Omental fat pad (tissue), 3 donors: ENCODE measurements at regions not wholly inside any gene's neighbourhood (a gene's known extent, or its start where the extent isn't known, plus 50 kb on each side); places are given as distances from the start of the nearest gene placed in this dataset.

Source experiments
- ATAC-seq: fragments of 150-250 bp; one replicate; pipeline ENCODE4 v1.9.1; 2016; ENCODE audit warnings: mild to moderate bottlenecking, moderate library complexity; ENCODE audit not compliant: low FRiP score
- DNase-seq: peaks from one replicate; pipeline ENCODE4 v3.0.0-alpha.2; 2019; ENCODE audit warnings: low spot score
- CTCF ChIP-seq, 3 donors: fragments of 450-650 bp; IDR thresholded peaks; one replicate each; pipeline ENCODE4 v1.5.1; 2016 to 2017; ENCODE audit warnings: antibody characterized with exemption in 3 of 3, mild to moderate bottlenecking in 3 of 3, moderate library complexity in 2 of 3

GRCh38 chr6:104251651-104252050, 608.1 kb downstream of the HACE1 start:
- no peak for TF ChIP-seq CTCF (IDR thresholded peaks at IDR 0.05)
- DNase-seq (no peak), ATAC-seq (no peak)

- DNase-seq (no peak), ATAC-seq (no peak)
- TF ChIP-seq CTCF (IDR thresholded peaks at IDR 0.05), result no peak
Observed at GRCh38 chr6:104240865-104241264, 618.9 kb downstream of the HACE1 start.

- no peak for TF ChIP-seq CTCF (IDR thresholded peaks at IDR 0.05)
- DNase-seq, result no peak
- no peak for ATAC-seq
Observed at GRCh38 chr6:104239971-104240370, 619.7 kb downstream of the HACE1 start.

- DNase-seq, result no peak
- no peak for ATAC-seq
- TF ChIP-seq CTCF (IDR thresholded peaks at IDR 0.05), result no peak
Observed at GRCh38 chr6:104229057-104229456, 630.7 kb downstream of the HACE1 start.

GRCh38 chr6:104227508-104227907, 632.2 kb downstream of the HACE1 start:
- ATAC-seq, result no peak
- TF ChIP-seq CTCF (IDR thresholded peaks at IDR 0.05), result no peak
- DNase-seq, result no peak

GRCh38 chr6:104226790-104227446, 632.8 kb downstream of the HACE1 start:
- TF ChIP-seq CTCF (IDR thresholded peaks at IDR 0.05), result no peak
- ATAC-seq, result no peak
- no peak for DNase-seq

- no peak for TF ChIP-seq CTCF (IDR thresholded peaks at IDR 0.05)
- ATAC-seq, result no peak
- DNase-seq, result no peak
Observed at GRCh38 chr6:104218116-104218515, 641.6 kb downstream of the HACE1 start.
